Right lobe of liver (tissue), 4 donors: ENCODE measurements at regions not wholly inside any gene's neighbourhood (a gene's known extent, or its start where the extent isn't known, plus 50 kb on each side); places are given as distances from the start of the nearest gene placed in this dataset.

ENCODE experiments used
- CTCF ChIP-seq, 4 donors: fragments of 200-600 bp in 3 of 4; fragments of 450-650 bp in 1 of 4; IDR thresholded peaks; one replicate each; pipeline versions ENCODE4 v1.5.1 to v1.8.0; 2016 to 2022; ENCODE audit warnings: antibody characterized with exemption in 4 of 4, mild to moderate bottlenecking in 2 of 4
- POLR2A ChIP-seq: fragments of 450-650 bp; IDR thresholded peaks from one replicate; pipeline ENCODE4 v1.6.1; 2017; ENCODE audit warnings: antibody characterized with exemption, mild to moderate bottlenecking
- donor health status: DM: no; HTN: no; CAD: no.
- donor health status: DM: no; HTN: no; CAD: no.
- donor health status: DM: no; HTN: yes; CAD: no.

- TF ChIP-seq CTCF (IDR thresholded peaks at IDR 0.05) = no peak
- no peak for TF ChIP-seq POLR2A
Observed at GRCh38 chr4:115972967-115973366, 859.5 kb upstream of the NDST4 start.
